Thyroid gland (tissue), 4 donors: ENCODE measurements at regions not wholly inside any gene's neighbourhood (a gene's known extent, or its start where the extent isn't known, plus 50 kb on each side); places are given as distances from the start of the nearest gene placed in this dataset.
"Not testable (repeated sequence)": the region's sequence is repeated elsewhere in the genome, so short reads cannot be mapped to it uniquely, and the experiment has no call there.

Experiments
- DNase-seq, 2 donors: peaks; one replicate each; pipeline ENCODE4 v3.0.0-alpha.2; 2019
- H3K27ac ChIP-seq, 3 donors: fragments of 200-600 bp; sonication (generic); 1 replicate in 2 of 3; 2 replicates in 1 of 3; pipeline ENCODE4 v1.5.1; 2016 to 2019; ENCODE audit warnings: mild to moderate bottlenecking in 1 of 3, moderate library complexity in 1 of 3
- H3K27me3 ChIP-seq: fragments of 200-600 bp; sonication (generic); one replicate; pipeline ENCODE4 v1.5.1; 2019
- H3K36me3 ChIP-seq, 2 donors: fragments of 200-600 bp; sonication (generic); one replicate each; pipeline ENCODE4 v1.5.1; 2016 to 2019
- H3K4me1 ChIP-seq, 2 donors: fragments of 200-600 bp; sonication (generic); one replicate each; pipeline ENCODE4 v1.5.1; 2017 to 2019
- H3K4me3 ChIP-seq, 3 donors: fragments of 200-600 bp; sonication (generic); replicated peaks in 1 of 3; 1 replicate in 2 of 3; 2 replicates in 1 of 3; pipeline ENCODE4 v1.5.1; 2016; ENCODE audit warnings: mild to moderate bottlenecking in 1 of 3
- H3K9me3 ChIP-seq: fragments of 200-600 bp; sonication (generic); one replicate; pipeline ENCODE4 v1.5.1; 2017
- WGBS, 2 donors: methylation state at CpG; one replicate each; pipeline ENCODE4 v1.1.5; 2017; 5-methylcytosine and 5-hydroxymethylcytosine counted together
- intact Hi-C: fragments of 100-400 bp; cut with DNase I; formaldehyde crosslinking; loops from one replicate; pipeline ENCODE4 v1.15.1; 2023

GRCh38 chr14:19201394-19202052 is 232.6 kb downstream of the POTEG start:
- intact Hi-C loops, H3K27ac ChIP-seq, DNase-seq, H3K9me3 ChIP-seq, H3K4me1 ChIP-seq, H3K27me3 ChIP-seq, H3K4me3 ChIP-seq, H3K36me3 ChIP-seq: not testable (repeated sequence)
- WGBS, 2 donors = 68 to 79% methylated on average over 7 of the region's 8 CpGs

- H3K36me3 ChIP-seq, DNase-seq, H3K27me3 ChIP-seq, H3K9me3 ChIP-seq, H3K4me1 ChIP-seq, intact Hi-C loops, H3K4me3 ChIP-seq, H3K27ac ChIP-seq: not testable (repeated sequence)
- WGBS, 2 donors = 64 to 83% methylated on average over 4 to 7 of the region's 7 CpGs
Measured at GRCh38 chr14:19202053-19202442, 232.1 kb downstream of the POTEG start.

GRCh38 chr14:19203250-19203972 is 230.7 kb downstream of the POTEG start:
- DNase-seq, H3K4me1 ChIP-seq, H3K27ac ChIP-seq, H3K4me3 ChIP-seq, intact Hi-C loops, H3K36me3 ChIP-seq, H3K9me3 ChIP-seq, H3K27me3 ChIP-seq: not testable (repeated sequence)
- 48 to 53% methylated on average over 3 to 4 of the region's 5 CpGs for WGBS, 2 donors

DNA sequence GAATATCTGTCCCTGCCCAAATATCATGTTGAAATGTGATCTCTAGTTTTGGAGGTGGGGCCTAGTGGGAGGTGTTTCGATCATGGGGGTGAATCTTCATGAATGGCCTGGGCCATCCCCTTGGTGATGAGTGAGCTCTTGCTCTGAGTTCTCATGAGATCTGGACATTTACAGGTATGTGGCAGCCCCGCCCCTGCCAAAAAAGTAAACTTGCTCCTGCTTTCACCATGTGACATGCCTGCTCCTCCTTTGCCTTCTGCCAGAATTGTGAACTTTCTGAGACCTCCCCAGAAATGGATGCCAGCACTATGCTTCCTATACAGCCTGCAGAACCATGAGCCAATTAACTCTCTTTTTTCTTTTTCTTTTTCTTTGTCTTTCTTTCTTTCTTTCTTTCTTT is 229.3 kb downstream of the POTEG start:
- H3K27ac ChIP-seq, H3K36me3 ChIP-seq, H3K4me3 ChIP-seq, DNase-seq, intact Hi-C loops, H3K27me3 ChIP-seq, H3K9me3 ChIP-seq, H3K4me1 ChIP-seq: not testable (repeated sequence)
- 36 to 53% methylated on average over 2 of the region's 2 CpGs for WGBS, 2 donors

GRCh38 chr14:19216480-19216879 is 217.7 kb downstream of the POTEG start:
- 92 to 93% methylated on average over 5 of the region's 9 CpGs for WGBS, 2 donors
- intact Hi-C loops, H3K36me3 ChIP-seq: not testable (repeated sequence)

DNA sequence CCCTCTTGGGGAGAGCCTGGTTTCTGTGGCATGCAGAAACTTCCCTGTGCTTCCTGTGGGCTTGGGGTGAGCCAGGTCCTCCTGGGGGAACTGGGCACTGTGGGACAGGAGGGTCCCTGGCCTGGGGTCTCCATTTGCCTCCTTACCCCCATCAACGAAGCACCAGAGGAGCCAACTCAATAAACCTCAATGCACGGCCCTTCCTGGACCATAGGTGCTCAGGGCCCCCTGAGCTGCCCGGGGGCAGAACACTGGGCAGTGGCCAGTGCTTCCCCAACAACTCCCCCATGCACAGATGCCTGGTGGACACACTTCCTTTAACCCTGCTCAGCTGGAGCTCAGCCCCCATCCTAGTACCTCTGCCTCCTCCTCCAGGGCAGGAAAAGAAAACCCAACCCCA is 214.7 kb downstream of the POTEG start:
- DNase-seq, H3K4me1 ChIP-seq, H3K9me3 ChIP-seq, H3K4me3 ChIP-seq, H3K36me3 ChIP-seq, intact Hi-C loops, H3K27ac ChIP-seq, H3K27me3 ChIP-seq: not testable (repeated sequence)
- 74% methylated on average over 3 of the region's 3 CpGs; no CpG with 5 or more reads in 1 of the 2 donors for WGBS, 2 donors

More at GRCh38 chr14:19216480-19216879, 217.7 kb downstream of the POTEG start:
- not testable (repeated sequence) for H3K27me3 ChIP-seq, H3K9me3 ChIP-seq, DNase-seq, H3K4me3 ChIP-seq, H3K4me1 ChIP-seq, H3K27ac ChIP-seq

GRCh38 chr14:19231421-19231820 is 202.7 kb downstream of the POTEG start:
- H3K27ac ChIP-seq, H3K4me3 ChIP-seq, intact Hi-C loops, H3K36me3 ChIP-seq, H3K27me3 ChIP-seq, H3K4me1 ChIP-seq, H3K9me3 ChIP-seq, DNase-seq: not testable (repeated sequence)
- WGBS, 2 donors = 60% methylated on average over 4 of the region's 7 CpGs; no CpG with 5 or more reads in 1 of the 2 donors

DNA sequence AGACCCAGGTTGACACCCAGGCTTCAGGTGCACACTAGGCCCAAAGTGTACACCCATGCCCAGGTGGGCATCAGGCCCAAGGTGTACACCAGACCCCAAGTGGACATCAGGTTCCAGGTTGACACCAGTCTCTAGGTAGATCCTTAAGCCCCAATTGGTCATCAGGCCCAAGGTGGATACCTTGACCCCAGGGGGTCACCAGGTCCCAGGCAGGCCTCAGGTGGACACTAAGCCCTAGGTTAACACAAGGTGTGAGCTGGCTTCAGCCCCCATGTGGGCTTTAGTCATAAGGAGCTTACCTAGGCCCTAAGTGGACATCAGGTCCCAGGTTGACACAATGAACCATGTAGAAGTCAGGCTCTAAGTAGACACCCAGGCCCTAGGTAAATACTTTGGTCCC is 200.1 kb downstream of the POTEG start:
- DNase-seq, H3K27me3 ChIP-seq, H3K9me3 ChIP-seq, H3K4me3 ChIP-seq, intact Hi-C loops, H3K27ac ChIP-seq, H3K36me3 ChIP-seq, H3K4me1 ChIP-seq: not testable (repeated sequence)

GRCh38 chr14:19237656-19238055 is 196.5 kb downstream of the POTEG start:
- H3K27ac ChIP-seq, H3K36me3 ChIP-seq, H3K4me3 ChIP-seq, DNase-seq, H3K9me3 ChIP-seq, H3K27me3 ChIP-seq, intact Hi-C loops, H3K4me1 ChIP-seq: not testable (repeated sequence)
- WGBS, 2 donors = no CpG with 5 or more reads among the region's 2 CpGs

GRCh38 chr14:19238584-19238983 is 195.6 kb downstream of the POTEG start:
- H3K4me1 ChIP-seq, DNase-seq, H3K9me3 ChIP-seq, H3K4me3 ChIP-seq, intact Hi-C loops, H3K27ac ChIP-seq, H3K36me3 ChIP-seq, H3K27me3 ChIP-seq: not testable (repeated sequence)
- 80% methylated on average over 1 of the region's 3 CpGs; no CpG with 5 or more reads in 1 of the 2 donors for WGBS, 2 donors

DNA sequence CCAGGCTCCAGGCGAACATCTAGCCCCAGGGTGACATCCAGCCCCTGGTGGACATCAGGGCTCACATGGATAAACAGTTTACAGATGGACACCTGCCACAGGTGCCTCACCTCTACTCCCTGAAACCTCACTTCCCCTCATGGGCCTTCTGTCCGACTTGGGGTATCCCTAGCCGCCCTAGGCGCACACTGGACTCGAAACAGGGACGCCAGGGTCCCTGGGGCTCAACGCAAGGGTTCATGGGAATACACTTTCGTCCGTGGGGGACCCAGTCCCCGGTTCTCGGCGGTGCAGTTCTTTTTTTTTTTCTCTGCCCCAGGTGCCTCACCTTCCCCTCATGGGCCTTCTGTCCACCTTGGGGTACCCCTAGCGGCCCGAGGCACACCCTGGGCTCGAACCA is 194.2 kb downstream of the POTEG start:
- intact Hi-C loops, H3K27me3 ChIP-seq, DNase-seq, H3K36me3 ChIP-seq, H3K9me3 ChIP-seq, H3K27ac ChIP-seq, H3K4me3 ChIP-seq, H3K4me1 ChIP-seq: not testable (repeated sequence)
- WGBS, 2 donors = 79% methylated on average over 5 of the region's 15 CpGs; no CpG with 5 or more reads in 1 of the 2 donors

GRCh38 chr14:19240387-19240786 is 193.8 kb downstream of the POTEG start:
- intact Hi-C loops, H3K36me3 ChIP-seq, H3K27me3 ChIP-seq, H3K4me1 ChIP-seq, DNase-seq, H3K4me3 ChIP-seq, H3K9me3 ChIP-seq, H3K27ac ChIP-seq: not testable (repeated sequence)
- 73 to 76% methylated on average over 9 to 17 of the region's 21 CpGs for WGBS, 2 donors

GRCh38 chr14:19241451-19241850 is 192.7 kb downstream of the POTEG start:
- H3K27ac ChIP-seq, H3K4me1 ChIP-seq, H3K36me3 ChIP-seq, H3K27me3 ChIP-seq, H3K4me3 ChIP-seq, H3K9me3 ChIP-seq, DNase-seq, intact Hi-C loops: not testable (repeated sequence)
- 75 to 84% methylated on average over 7 to 8 of the region's 15 CpGs for WGBS, 2 donors
